CD4-positive, alpha-beta T cell (primary cell): ENCODE measurements at regions not wholly inside any gene's neighbourhood (a gene's known extent, or its start where the extent isn't known, plus 50 kb on each side); places are given as distances from the start of the nearest gene placed in this dataset.

Experiments used
- ATAC-seq: fragments of 200-7000 bp; cut with Tn5 transposase; one replicate; pipeline ENCODE4 v1.10.0; 2022; ENCODE audit warnings: mild to moderate bottlenecking; ENCODE audit not compliant: poor library complexity
- CTCF ChIA-PET: fragments of 350-600 bp; sonication (Branson Sonifier 250); formaldehyde crosslinking; loops from one replicate; lab custom pipeline; 2021; ENCODE audit warnings: antibody characterized with exemption, inconsistent platforms; lab: Charles Lee
- POLR2A ChIA-PET: fragments of 350-600 bp; sonication (Branson Sonifier 250); formaldehyde crosslinking; loops from one replicate; lab custom pipeline; 2021; ENCODE audit warnings: antibody characterized with exemption, inconsistent platforms; lab: Charles Lee
- DNase-seq, 14 experiments: peaks; one replicate each; pipeline ENCODE4 v3.0.0-alpha.2; 2013 to 2020; ENCODE audit warnings: mixed read lengths in 2 of 14
- H3K27ac ChIP-seq, 2 donors: one replicate each; pipeline versions ENCODE4 v1.5.1 to v1.7.0; 2013; ENCODE audit warnings: low read length in 2 of 2, low read depth in 1 of 2, mild to moderate bottlenecking in 1 of 2
- H3K27me3 ChIP-seq, 2 experiments: 1 replicate in 1 of 2; 2 replicates in 1 of 2; pipeline versions ENCODE4 v1.6.1 to v1.7.0; 2013; ENCODE audit warnings: low read length in 2 of 2, control low read depth in 1 of 2, mild to moderate bottlenecking in 1 of 2, moderate library complexity in 1 of 2; ENCODE audit not compliant: insufficient read depth in 2 of 2, control insufficient read depth in 1 of 2
- H3K36me3 ChIP-seq: one replicate; pipeline ENCODE4 v1.6.1; 2013; ENCODE audit warnings: low read length, control low read depth; ENCODE audit not compliant: insufficient read depth
- H3K4me1 ChIP-seq: one replicate; pipeline ENCODE4 v1.6.1; 2013; ENCODE audit warnings: low read length, control low read depth; ENCODE audit not compliant: insufficient read depth
- H3K4me3 ChIP-seq: one replicate; pipeline ENCODE4 v1.5.1; 2013; ENCODE audit warnings: mild to moderate bottlenecking, low read length, moderate library complexity
- H3K9me3 ChIP-seq, 2 experiments: 1 replicate in 1 of 2; 2 replicates in 1 of 2; pipeline versions ENCODE4 v1.6.1 to v1.7.0; 2013; ENCODE audit warnings: low read length in 2 of 2, mild to moderate bottlenecking in 2 of 2, control low read depth in 1 of 2, moderate library complexity in 1 of 2; ENCODE audit not compliant: control insufficient read depth in 1 of 2, insufficient read depth in 1 of 2
- H3K27ac Mint-ChIP-seq: one replicate; pipeline ENCODE4 v1.8.0; 2020; ENCODE audit warnings: mixed read lengths
- H3K27me3 Mint-ChIP-seq: one replicate; pipeline ENCODE4 v1.8.0; 2021; ENCODE audit warnings: mixed read lengths
- H3K36me3 Mint-ChIP-seq: one replicate; pipeline ENCODE4 v1.8.0; 2021; ENCODE audit warnings: low read depth, mixed read lengths
- H3K4me1 Mint-ChIP-seq: one replicate; pipeline ENCODE4 v1.8.0; 2021; ENCODE audit warnings: low read depth, mixed read lengths
- H3K4me3 Mint-ChIP-seq: one replicate; pipeline ENCODE4 v1.8.0; 2020; ENCODE audit warnings: mild to moderate bottlenecking, mixed read lengths
- H3K9me3 Mint-ChIP-seq: one replicate; pipeline ENCODE4 v1.8.0; 2020; ENCODE audit warnings: mixed read lengths
- intact Hi-C, 2 experiments: fragments of 100-400 bp; cut with DNase I in 1 of 2; cut with micrococcal nuclease in 1 of 2; formaldehyde crosslinking; loops; one replicate each; pipeline versions ENCODE4 v1.15.1 to v1.9.0; 2023 to 2025; cut with DNase I, micrococcal nuclease
- TF ChIP-seq, protein P1 (sequence below): fragments of 200-600 bp; IDR thresholded peaks from one replicate; pipeline ENCODE4 v1.8.0; 2022; ENCODE audit warnings: antibody characterized with exemption, mild to moderate bottlenecking

DNA sequence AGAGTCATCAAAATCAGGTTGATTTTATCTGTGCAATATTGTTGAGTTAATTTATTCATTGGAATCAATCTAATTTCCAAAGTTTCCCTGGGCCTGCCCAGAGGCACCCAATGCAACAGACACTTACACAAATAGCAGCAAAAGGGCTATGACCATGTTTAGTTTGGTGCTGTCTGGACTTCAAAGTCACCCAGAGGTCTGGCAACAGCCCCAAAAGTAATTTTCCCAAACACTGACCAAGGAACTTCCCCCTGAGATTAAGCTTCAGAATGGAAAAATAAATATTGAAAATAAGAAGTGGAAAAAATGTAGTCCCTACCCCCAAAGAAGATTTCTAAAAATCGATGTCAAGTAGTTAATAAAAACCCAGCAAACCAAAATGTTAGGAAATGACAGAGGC is 70.9 kb upstream of the RNF152 start:
- CTCF ChIA-PET = no interaction called here
- TF ChIP-seq, protein P1, sequence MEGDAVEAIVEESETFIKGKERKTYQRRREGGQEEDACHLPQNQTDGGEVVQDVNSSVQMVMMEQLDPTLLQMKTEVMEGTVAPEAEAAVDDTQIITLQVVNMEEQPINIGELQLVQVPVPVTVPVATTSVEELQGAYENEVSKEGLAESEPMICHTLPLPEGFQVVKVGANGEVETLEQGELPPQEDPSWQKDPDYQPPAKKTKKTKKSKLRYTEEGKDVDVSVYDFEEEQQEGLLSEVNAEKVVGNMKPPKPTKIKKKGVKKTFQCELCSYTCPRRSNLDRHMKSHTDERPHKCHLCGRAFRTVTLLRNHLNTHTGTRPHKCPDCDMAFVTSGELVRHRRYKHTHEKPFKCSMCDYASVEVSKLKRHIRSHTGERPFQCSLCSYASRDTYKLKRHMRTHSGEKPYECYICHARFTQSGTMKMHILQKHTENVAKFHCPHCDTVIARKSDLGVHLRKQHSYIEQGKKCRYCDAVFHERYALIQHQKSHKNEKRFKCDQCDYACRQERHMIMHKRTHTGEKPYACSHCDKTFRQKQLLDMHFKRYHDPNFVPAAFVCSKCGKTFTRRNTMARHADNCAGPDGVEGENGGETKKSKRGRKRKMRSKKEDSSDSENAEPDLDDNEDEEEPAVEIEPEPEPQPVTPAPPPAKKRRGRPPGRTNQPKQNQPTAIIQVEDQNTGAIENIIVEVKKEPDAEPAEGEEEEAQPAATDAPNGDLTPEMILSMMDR = no peak
- H3K4me1 Mint-ChIP-seq = no peaks in the 10 kb centered on the region

DNA sequence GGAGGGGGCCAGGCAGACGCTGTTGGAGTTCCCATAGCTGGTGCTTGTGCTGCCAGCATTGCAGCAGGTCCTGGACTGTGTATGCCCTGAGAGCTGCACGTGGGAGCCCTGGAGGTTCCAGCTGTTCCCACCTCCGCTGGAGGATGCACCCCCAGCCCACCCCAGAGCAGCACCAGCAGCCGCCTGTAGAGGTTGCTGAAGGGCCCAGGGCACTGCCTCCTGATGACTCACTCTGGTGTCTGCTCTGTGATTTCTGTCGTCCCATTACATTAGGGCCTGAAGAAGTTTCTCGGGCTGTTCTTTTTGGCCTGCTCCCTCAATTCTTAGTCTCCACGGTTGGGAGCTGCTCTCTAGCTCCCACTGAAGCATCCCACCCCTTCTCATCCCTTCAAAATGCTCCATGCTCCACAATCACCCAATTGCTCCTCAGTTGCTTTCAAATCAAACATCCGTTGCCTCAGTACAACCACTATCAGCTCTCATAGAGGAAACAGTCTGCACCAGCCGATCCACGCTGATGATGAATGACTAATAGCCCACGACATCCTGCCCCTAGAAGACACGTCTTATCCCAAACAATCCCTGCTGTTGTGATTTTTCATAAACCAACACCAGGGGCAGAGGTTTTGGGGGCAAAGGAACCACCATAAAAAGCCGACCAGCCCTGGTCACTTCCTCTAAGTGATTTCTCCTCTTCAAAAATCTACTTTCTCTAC is 65.2 kb upstream of the RNF152 start:
- H3K36me3 ChIP-seq = no peaks in the 10 kb centered on the region
- H3K4me3 Mint-ChIP-seq = no peak overlapping the region
- ChIA-PET POLR2A (no interaction called here), CTCF (no interaction called here)
- no peak for ATAC-seq
- no peaks in the 10 kb centered on the region for H3K4me1 Mint-ChIP-seq
- no peaks in the 10 kb centered on the region for H3K27me3 ChIP-seq
- H3K27ac ChIP-seq = no peak overlapping the region
- no peak for DNase-seq
- TF ChIP-seq, protein P1 = no peak
- H3K9me3 ChIP-seq = no peaks in the 10 kb centered on the region
- H3K4me3 ChIP-seq = no peak overlapping the region
- no peaks in the 10 kb centered on the region for H3K36me3 Mint-ChIP-seq
- H3K27ac Mint-ChIP-seq = no peak overlapping the region
- peaks cover 5% of the 10 kb centered on the region for H3K27me3 Mint-ChIP-seq
- intact Hi-C loops = no loop called here
- H3K9me3 Mint-ChIP-seq = no peaks in the 10 kb centered on the region
- no peaks in the 10 kb centered on the region for H3K4me1 ChIP-seq

More for the DNA sequence above, 70.9 kb upstream of the RNF152 start:
- POLR2A ChIA-PET = no interaction called here
- H3K36me3 Mint-ChIP-seq = no peaks in the 10 kb centered on the region
- H3K4me3 ChIP-seq = no peak overlapping the region
- no peaks in the 10 kb centered on the region for H3K9me3 ChIP-seq
- no peak overlapping the region for H3K4me3 Mint-ChIP-seq
- H3K27me3 Mint-ChIP-seq = peaks cover 9% of the 10 kb centered on the region
- intact Hi-C loops = no loop called here
- H3K27ac Mint-ChIP-seq = no peak overlapping the region
- H3K36me3 ChIP-seq = no peaks in the 10 kb centered on the region
- no peaks in the 10 kb centered on the region for H3K4me1 ChIP-seq
- no peak overlapping the region for H3K27ac ChIP-seq
- ATAC-seq = no peak
- no peak for DNase-seq
- no peaks in the 10 kb centered on the region for H3K9me3 Mint-ChIP-seq
- no peaks in the 10 kb centered on the region for H3K27me3 ChIP-seq

DNA sequence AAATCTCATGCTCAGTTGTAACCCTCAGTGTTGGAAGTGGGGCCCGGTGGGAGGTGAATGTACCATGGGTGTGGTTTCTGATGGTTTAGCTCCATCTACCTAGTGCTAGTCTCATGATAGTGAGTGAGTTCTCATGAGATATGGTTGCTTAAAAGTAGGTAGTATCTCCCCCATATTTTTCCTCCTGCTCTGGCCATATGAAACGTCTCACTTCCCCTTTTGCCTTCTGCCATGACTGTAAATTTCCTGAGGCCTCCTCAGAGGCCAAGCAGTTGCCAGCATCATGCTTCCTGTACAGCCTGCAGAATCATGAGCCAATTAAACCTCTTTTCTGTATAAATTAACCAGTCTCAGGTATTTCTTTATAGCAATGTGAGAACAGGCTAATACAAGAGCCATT is 62.8 kb upstream of the RNF152 start:
- H3K9me3 ChIP-seq = no peaks in the 10 kb centered on the region
- no peaks in the 10 kb centered on the region for H3K36me3 ChIP-seq
- H3K27ac ChIP-seq = no peak overlapping the region
- peaks cover 4% of the 10 kb centered on the region for H3K4me1 ChIP-seq
- no peaks in the 10 kb centered on the region for H3K9me3 Mint-ChIP-seq
- no peak overlapping the region for H3K27ac Mint-ChIP-seq
- DNase-seq (no peak), ATAC-seq (no peak)
- TF ChIP-seq, protein P1 = no peak
- no peaks in the 10 kb centered on the region for H3K27me3 Mint-ChIP-seq
- ChIA-PET CTCF (no interaction called here), POLR2A (no interaction called here)
- no peak overlapping the region for H3K4me3 Mint-ChIP-seq
- H3K4me3 ChIP-seq = no peak overlapping the region
- no peaks in the 10 kb centered on the region for H3K27me3 ChIP-seq
- intact Hi-C loops = no loop called here
- H3K4me1 Mint-ChIP-seq = peaks cover 9% of the 10 kb centered on the region
- no peaks in the 10 kb centered on the region for H3K36me3 Mint-ChIP-seq
